Putamen (tissue), 1 donor: ENCODE measurements at regions not wholly inside any gene's neighbourhood (a gene's known extent, or its start where the extent isn't known, plus 50 kb on each side); places are given as distances from the start of the nearest gene placed in this dataset.
A peak's percentile ranks its signal among the peaks of the same experiment; 100 is the strongest.
"Not testable (repeated sequence)": the region's sequence is repeated elsewhere in the genome, so short reads cannot be mapped to it uniquely, and the experiment has no call there.

Experiments used
- DNase-seq: peaks from one replicate; pipeline ENCODE4 v3.0.0-alpha.2; 2016; ENCODE audit warnings: low spot score

DNA sequence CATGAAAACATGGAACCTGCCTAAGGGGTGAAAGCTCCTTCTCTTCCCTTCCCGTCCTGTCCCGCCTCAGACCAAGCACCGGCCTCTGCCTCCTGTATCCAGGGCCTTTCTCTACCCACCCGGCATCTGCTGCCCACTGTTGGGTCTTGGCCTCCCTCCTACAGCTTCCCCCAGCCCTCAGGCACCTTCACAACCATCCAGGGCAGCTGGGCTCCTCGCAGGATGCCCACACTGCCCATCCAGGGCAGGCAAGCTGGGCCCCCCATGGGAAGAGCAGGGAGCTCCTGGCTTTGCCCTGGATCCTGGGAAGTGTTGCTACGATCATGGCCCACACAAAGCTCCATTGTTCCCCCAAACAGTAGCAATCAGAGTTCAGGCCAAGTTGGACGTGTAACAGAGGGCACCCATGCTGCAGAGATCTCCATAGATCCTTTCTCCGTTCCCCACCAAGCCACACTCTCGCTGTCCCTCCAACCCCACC lies 206.6 kb downstream of the NDUFA10 start:
- peak; percentile 75 for DNase-seq

DNA sequence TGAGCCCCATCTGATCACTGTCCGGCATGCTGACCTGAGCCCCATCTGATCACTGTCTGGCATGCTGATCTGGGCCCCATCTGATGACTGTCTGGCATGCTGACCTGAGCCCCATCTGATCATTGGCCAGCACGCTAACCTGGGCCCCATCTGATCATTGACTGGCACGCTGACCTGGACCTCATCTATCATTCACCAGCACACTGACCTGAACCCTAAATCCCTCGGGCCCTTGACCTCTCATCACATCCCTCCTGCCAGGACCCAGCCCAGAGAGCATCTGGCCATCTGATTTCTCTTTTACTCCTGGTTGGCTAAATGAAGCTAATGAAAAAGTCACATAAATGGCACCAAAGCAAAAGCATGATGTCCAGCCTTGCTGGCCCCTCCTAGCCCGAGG lies 207.1 kb downstream of the NDUFA10 start:
- DNase-seq, result no peak

DNA sequence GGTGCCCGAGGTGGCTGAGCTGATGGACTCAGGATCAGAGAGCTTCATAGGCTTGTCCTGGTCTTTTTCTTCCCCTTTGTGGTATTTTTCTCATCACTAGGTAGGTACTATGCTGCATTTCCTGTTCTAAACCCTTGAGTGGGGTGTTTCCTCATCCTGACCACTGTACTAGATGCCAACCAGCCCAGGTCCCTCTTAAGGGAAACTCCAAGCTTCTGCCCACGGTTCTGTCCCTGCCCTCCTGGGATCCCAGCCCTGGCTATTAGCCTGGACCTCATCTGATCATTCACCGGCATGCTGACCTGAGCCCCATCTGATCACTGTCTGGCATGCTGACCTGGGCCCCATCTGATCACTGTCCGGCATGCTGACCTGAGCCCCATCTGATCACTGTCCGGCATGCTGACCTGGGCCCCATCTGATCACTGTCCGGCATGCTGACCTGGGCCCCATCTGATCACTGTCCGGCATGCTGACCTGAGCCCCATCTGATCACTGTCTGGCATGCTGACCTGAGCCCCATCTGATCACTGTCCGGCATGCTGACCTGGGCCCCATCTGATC lies 207.6 kb downstream of the NDUFA10 start:
- DNase-seq, result not testable (repeated sequence)

DNA sequence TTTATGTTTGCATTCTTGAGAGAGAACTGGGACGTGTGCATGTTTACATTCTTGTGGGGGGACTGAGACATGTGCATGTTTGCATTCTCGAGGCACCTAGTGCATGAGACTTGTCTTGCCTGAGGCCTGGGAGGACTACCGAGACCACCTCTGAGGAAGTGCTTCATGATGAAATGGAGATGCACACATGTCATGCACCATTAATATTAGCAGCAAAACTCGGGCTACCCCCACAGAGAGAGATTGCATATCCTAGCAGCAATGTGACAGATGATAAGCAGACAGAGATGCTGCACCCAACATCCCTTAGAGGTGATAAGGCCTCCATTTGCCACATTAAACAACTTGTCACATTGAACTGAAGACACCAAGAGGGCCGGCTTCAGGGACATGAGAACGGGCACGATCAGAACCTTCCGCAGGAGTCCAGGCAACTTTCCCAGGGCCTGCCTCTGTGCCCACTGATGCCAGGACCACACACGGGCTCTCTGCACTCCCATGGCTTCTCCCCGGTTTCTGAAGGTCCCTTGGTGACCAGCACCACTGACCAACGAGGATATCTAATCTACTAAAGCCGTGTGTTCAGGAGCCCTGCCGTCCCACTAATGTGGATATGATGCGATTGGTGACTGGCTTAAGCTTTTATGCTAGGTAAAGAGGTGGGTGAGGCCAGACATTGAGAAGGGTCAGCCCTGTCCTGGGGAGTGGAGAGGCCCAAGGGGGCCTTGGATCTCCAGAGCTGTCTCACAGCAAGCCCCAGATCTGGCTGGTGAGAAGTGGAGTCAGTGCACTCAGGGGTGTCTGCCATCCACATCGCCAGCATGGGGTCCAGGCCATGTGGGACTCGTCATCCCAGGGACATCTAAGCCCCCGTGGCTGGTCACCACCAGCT lies 208.3 kb downstream of the NDUFA10 start:
- DNase-seq, result no peak

DNA sequence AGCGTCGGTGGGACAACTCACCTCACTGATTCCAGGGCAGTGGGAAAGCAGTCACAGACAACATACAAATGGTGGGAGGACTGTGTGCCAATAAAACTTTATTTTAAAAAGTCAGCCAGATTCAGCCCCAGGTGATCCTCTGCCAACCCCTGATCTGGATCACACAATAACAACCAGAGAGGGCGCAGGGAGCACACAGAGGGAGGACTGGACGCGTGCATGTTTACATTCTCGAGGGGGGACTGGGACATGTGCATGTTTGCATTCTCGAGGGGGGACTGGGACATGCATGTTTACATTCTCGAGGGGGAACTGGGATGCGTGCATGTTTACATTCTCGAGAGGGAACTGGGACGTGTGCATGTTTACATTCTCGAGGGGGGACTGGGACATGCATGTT lies 209.5 kb downstream of the NDUFA10 start:
- DNase-seq, result no peak

DNA sequence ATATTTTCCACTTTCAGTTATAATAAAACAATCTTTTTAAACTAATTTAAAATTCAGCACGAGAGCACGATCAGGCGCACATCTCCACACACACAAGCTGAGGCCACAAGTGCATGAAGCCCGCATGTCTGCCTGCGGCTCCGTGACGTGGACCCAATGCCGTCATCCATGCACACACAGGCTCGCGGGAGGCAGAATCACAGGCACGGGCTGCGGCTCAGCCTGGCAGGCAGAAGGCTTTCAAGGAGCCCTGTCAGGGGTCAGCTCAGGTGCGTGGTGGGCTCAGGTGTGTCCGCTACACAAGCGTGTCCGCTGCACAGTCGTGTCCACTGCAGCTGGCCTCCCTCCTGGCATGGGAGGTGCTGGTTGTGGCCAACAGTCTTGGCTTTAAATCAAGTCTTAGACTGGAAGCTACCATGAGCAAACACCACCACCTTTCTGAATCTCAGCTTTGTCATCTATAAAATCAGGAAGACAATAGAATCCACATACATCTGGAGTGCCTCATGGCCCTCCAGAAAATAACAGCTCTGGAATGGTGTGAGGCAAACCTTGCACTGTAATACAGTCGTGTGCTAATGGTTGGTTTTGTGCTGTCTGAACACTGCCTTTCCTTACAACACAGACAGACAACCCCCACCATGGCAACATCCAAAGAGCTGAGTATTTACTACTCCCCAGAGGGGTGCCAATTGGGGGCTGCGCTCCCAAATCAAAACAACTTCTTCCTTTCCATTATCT lies 210.1 kb downstream of the NDUFA10 start:
- DNase-seq, result no peak

DNA sequence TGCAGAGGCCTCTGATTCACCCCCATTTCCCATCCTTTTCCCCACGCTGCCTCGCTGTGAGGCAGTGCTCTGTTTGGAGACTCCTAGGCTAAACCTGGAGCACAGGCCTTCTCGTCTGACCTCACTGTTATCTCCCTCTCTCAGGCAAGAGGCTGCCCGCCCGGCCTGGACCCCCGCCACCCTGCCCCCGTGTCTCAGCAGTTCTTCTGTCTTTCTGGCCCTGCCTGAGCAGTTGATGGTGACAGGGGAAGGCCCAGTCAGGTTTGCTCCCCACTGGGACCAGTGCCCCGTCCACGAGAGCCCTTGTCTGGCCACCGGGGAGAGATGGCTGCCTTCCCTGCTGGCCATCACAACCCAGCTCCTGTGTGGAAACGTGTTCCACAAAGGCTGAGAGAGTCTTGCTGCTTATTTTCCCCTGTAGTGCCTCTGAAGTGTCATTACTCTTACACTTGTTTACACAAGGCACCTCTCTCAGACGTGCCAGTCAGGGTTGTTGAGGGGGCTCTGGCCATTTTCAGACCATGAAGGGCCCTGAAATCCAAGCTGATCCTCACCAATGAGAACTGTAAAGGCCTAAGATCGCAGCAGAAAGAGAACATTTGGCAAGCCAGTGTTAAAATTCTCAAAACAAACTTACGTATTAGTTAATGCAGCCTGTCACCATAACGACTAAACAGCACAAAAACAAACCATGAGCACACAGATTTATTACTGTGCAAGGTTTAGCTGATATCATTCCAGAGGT lies 210.9 kb downstream of the NDUFA10 start:
- DNase-seq, result no peak

DNA sequence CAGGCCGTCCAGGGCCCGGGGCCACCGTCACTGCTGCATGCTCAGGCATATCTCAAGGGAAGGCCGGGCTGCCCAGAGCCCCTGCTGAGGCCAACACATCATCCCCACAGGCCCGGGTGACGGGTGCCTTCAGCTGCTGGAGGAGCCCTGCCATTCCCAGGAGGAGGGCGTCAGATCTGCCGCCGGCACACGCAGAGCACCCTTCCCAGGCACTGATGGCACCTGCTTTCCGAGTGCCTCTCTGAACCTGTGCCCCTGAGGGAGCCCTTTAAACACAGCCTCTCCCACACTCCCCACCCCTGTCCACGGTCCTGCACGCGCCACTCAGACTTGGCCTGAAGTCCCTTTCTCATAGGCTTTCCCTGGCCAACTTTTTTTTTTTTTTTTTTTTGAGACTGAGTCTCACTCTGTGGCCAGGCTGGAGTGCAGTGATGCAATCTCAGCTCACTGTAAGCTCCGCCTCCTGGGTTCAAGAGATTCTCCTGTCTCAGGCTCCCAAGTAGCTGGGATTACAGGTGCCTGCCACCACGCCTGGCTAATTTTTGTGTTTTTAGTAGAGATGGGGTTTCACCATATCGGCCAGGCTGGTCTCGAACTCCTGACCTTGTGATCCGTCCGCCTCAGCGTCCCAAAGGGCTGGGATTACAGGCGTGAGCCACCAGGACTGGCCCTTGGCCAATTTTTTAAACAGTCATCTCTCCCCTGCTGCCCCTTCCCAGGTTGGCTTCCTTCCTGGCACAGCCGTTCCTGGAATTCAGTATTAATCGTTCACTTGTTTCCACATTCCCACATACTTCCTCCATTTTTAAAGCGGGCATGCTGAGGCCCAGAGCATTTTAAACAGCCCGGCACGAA lies 211.7 kb downstream of the NDUFA10 start:
- no peak for DNase-seq

DNA sequence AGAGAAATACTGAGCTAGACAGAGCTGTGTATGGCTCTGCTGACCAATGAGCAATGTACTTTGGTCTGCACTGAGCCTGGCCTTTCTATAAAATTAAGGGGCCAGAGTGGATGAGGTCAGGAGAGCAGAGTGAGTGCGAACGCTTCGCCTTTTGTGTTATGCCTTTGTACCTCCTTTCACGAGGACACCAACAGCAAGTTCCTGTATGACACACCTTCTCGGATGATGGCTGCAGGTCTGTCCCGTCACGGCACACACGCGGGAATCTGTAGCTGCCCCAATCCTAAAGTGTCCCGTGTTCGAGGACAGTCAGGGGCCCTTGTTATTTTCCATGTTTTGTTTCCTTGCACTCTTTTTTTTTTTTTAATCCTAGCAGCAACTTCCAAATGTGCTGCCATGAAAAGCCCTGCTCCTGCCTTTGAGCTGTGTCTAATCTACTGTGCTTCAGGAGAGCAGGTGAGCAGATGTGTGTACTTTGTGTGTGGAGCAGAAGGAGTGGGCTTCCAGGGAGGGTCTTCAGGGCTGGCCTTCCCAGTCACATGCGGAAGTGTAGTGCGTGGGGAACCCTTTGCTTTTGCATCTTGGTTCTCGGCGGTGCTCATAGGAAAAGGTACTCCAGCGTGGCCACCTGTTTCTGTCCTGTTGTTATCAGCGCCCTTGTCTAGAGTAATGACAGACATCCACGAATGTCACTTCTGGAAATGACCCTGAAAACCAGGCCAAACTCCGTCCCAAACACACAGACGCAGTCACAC lies 213.2 kb downstream of the NDUFA10 start:
- DNase-seq, result no peak

DNA sequence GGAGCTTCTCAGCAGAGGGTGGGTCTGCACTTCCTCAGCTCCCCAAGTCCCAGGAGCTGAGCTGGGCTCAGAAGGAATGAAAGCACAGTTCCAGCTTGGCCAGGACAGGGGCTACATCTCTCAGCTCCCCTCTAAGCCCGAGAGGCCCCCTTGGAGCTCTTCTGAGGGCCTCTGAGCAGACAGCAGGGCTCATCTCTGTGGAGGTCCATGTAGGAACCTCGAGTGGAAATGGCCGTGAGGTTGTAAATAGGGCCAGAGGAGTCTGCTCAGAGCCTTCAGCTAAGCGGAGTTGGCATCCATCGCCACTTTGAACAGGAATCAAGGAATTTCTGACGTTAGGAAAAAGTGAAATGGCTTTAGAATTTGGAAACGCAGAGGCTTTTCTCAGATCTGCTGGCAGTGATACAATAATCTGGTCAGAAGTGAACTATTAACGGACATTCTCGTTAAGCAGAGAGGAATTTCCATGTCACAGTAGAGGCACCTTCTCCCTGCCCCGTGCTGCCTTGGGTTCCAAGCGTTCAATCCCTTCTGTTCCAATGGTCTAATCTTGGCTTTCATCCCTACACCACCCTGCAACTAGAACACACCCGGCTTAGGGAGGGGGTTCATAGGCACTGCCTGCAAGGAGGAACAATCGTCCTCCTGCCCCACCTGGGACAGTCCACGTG lies 213.9 kb downstream of the NDUFA10 start:
- no peak for DNase-seq

DNA sequence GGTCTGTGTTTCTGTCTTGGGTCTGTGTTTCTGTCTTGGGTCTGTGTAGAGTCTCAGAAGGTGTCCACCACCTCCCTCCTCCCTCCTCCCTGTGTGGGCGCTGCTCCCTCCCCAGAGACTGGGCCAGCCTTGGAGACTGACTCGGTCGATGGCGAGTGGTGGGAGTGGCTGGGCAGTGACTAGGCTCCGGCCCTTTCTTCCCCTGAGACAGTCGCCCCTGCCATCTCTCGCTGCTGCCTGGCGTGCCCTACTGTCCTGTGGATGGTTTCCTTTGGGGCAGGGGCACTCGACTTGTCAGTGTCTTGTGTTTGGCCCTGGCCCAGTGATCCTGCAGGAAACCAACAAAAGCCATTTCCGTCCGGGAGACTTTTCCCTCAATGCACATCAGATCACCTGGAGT lies 215.8 kb downstream of the NDUFA10 start:
- DNase-seq, result no peak

DNA sequence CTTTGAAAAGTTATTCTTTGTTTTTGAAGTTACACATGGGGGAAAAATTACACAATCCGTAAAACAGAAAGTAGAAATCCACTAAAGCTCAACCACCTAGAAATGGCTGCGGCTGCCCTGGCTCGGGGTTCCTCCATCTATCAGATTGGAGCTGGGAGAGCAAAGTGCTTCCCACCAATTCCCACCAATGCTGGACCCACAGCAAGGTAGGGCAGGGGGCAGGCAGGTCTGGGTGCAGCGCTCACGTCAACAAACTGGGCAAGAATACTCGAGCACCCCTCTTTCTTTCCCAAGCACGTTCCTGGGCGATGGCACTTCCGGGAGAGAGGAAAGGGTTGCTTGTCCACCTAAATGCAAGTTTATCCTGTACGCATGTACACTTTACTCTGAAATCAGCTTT lies 217.6 kb downstream of the NDUFA10 start:
- no peak for DNase-seq

DNA sequence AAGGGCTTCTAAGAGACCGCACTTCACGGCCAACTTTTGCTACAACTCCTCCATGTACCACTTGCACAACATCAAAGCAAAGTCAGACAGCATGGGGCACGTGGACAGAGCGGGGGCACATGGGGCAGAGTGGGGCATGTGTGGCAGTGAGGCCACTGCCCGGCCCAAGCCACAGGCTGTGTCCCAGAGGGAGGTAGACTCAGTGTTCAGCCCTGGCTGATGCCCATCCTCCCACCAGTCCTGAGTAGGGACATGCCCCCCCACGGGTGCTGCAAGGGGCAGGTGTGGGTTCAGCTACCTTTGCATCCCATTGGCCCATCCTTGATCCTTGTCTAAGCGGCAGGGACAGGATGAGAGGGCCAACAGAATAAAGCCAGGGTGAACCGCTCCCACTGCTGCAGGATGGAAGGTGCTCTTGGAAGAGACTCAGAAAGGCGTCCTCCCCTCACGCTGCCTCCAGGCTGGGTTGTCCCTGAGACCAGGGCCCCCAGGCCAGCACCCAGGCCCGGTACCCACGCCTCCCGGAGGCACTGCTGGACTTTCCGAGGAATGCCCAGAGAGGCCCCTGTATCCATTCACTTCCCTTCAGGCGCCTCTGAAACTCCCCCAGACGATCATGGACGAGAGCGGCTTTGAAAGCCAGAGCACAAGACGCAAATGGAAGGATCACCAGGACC lies 218.2 kb downstream of the NDUFA10 start:
- DNase-seq, result no peak

DNA sequence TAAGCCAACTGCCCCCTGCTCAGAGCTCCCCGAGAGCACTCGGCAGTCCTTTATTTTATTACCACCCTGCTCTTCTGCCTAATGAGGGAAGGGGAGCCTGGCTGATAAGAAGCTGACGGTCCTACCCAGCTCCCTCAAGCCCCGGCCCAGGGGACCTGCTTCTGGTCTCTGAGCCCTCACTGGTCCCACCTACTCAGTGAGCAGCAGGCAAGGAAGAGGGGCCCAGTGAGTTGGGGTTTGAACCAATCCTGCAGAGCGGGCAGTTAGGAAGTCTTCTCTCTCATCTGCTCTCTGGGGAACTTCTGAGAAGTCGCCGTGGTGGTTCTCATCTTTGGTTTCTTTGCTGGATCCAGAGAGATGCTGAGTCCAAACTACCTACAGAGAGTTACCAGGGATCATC lies 218.9 kb downstream of the NDUFA10 start:
- DNase-seq, result no peak

DNA sequence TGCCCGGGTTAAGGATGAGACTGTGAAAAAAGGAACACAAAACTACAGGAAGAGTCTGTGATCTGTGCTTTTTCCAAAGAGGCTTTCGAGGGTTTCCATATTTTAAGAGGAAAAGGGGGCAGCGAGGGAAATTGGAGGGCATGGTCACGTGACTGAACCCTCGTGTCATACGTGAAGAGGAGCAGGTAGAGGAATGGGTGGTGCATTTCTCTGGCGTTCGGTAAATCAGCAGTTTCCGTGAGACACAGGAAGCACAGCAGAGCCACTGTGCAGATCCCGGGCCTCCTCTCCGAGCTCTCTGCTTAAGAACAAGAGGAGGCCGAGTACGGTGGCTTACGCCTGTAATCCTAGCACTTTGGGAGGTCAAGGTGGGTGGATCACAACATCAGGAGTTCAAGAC lies 219.7 kb downstream of the NDUFA10 start:
- no peak for DNase-seq

DNA sequence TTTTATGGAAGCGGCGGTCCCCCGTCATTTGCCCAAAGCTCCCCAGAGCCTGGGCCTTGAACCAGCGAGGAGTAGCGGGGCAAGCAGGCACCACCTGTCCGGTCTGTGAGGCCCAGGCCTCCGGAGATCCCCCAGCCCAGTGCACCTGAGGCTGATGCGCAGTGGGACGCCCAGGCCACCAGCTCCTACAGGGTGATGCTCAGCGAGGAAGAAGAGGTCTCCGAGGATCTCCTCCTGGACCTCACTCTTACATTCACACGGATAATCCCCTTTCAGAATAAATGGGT lies 220.2 kb downstream of the NDUFA10 start:
- DNase-seq, result no peak

DNA sequence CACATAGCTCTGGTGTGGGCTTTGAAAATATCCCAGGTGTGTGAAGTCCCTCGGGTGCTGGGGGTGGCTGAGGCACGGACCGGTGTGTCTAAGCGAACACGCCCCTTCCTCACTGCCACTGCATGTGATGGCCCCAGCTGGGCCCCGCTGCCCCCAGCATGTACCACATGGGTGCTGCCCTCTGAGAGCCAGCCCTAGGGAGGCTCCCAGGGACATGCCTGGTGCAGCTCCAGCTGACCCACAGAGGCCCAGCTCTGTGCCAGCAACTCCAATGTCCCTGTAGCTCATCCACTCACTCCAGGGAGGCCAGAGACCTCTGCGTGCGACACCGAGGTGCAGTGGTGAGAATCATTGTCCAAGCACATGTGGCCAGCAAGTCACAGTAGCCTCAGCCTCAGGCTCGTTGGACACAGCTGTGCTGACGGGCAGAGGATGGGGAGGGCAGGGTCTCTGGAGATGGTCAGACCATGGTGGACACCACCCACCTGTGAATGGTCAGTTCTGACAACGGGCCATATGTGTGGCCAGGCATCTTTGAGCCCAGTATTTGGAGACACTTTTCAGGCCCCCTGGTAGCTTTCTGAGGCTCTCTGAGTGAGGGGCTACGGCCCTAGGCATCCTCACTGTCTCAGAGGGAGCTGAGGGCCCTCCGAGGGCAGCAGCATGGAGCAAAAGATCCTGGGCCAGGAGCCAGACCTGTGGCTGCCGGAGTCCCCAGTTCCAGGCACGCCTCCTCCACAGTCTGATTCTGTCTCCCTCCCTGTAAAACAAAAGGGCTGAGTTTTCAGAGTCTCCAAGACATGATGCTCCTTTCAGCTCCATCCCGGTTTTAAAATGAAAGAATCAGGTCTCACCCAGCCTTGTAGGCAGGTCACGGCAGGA lies 220.7 kb downstream of the NDUFA10 start:
- no peak for DNase-seq

DNA sequence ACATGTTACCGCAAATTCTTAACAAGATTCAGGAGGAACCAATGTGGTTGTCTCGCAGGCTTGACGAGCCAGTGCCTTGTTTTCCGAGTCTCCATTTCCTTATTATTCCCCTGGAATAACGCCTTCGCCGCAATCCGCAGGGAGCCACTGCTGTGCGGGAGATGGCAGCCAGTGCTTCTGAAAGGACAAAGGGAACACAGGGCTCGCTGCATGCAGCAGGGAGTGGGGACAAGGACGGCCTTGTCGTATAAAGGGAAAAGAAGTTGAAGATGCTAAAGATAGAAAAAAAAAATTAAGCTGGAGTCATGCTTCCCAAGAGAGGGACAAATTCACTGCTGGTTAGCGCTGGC lies 221.4 kb downstream of the NDUFA10 start:
- DNase-seq, result no peak
